HG03097 (cell line): ENCODE measurements at regions not wholly inside any gene's neighbourhood (a gene's known extent, or its start where the extent isn't known, plus 50 kb on each side); places are given as distances from the start of the nearest gene placed in this dataset.
"Not testable (repeated sequence)": the region's sequence is repeated elsewhere in the genome, so short reads cannot be mapped to it uniquely, and the experiment has no call there.

ENCODE experiments used
- ATAC-seq: cut with Tn5 transposase; IDR thresholded peaks from one replicate; pipeline ENCODE4 v1.9.1; 2021; ENCODE audit not compliant: unreplicated experiment, low FRiP score

DNA sequence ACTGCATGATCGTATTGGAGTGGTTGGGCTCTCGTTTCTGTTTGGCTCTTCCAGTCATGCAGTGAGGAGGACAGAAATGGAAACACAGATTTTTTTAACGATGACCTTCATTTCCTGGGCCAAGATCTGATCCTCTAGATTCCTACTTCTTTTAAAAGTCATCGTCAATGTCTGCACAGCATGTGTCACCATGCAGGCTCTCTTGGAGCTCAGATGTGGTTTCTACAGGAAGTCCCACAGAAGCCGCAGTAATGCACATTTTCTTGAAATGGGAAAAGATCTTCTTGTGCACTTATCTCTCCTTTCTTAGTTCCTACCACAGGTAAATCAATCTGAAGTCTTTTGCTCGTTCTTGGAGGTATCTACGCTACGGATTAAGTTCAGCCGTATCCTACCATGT is 626.9 kb downstream of the EFNB2 start:
- no peak for ATAC-seq

DNA sequence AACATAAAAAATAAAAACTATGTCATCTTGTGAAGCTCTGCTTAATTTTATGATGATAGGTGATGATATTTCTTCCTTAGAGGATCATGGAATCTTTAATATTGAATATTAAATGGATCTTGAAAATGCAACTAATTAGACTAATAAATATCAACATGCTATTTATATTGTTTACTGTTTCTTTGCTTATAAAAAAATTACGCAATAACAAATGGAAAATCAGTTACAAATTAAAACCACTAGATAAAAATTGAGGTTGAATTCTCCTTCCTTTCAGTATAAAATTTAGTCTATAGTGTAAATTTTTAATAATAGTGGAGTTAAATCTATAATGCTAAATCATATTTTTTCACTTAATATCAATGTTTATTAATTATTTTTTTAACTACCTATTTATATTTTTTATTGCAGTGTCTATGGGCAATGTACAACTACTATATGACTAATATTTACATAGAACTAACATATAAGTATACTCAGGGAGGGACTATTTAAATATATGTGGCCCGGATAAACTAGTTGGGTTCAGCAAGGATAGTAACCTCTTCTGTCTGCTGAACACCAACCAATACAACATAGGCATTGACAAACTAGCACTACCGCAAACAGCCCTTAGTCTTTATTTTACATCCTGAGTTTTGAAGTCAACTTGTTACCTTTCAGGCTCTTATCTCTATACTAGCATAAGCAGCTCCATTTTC is 628.0 kb downstream of the EFNB2 start:
- no peak for ATAC-seq

DNA sequence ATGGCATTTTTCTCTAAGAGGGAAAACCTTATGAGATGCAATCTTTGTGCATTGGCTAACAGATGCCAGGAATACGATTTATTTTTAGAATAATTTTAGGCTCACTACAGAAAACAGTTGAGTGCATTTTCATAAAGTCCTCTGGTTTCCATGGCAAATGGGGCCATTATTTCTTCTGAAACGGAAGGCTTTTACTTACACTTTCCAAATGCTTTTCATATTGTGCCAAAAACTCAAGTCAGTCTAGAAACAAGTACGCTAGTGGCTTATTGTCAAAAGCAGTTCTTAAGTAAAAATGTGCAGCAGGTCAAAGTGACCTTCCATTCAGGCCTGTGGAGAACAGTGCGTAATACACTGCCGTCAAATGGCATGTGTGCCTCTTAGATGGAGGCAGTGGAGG is 628.7 kb downstream of the EFNB2 start:
- no peak for ATAC-seq

DNA sequence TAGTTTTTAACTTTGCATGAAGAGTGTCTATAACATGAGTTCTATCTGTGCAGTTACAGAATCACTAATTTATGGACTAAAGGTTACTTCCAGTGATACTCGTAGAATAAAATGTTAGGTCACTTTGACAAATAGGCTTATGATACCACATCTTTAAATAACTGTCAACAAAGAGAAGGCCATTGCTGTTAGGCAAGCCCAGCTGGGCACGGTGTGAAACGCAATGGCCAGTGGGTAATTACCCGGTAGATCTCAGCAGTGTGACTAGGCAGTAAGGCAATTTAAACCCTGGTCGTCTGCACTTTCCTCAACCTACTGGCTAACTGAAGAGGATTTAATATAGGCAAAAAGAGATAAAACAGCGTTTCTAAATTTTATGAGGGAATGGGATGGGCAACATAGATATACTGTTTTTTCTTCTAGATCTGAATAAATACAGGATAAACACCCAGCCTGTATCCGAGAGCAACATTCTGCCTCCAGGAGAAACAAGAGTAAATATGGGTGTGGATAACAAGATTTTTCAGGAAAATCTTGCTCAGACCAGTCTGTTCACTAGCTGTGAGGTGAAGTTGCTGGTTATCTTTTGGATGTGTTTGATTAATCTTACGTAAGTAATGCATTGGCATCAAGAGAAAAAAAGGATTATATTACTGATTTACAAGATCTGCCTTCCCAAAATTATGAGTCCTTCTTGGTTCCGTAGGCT is 631.3 kb downstream of the EFNB2 start:
- ATAC-seq = no peak

DNA sequence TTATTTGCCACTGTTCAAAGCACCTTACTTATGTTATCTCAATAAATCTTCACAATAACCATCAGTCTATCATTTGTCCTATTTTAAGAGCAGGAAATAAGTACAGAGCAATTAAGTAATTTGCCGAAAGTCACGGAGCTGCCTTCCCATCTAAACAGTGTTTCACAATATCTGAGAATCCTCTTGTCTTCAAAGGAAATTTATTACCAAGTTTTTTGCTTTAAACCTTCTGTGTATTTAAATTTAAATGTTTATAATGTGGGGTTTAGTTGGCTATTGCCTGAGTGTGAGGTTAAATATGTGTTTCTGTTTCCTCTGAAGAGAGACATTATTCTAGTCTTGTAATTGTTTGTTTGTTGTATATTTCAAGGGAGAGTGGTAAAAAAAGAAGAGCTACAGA is 633.1 kb downstream of the EFNB2 start:
- no peak for ATAC-seq

DNA sequence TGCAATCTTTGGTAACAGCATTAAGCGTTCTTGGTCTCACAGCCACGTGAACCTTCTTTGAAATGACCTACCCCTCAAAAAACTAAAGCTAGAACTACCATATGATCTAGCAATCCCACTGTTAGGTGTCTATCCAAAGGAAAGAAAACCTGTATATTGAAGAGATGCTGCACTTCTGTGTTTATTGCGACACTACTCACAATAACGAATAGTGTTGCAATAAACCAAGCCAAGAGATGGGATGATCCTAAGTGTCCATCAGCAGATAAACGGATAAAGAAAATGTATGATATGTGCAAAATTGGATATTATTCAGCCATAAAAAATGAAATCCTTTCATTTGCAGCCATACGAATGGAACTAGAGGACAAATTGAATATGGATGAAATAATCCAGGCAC is 637.9 kb downstream of the EFNB2 start:
- ATAC-seq = no peak

DNA sequence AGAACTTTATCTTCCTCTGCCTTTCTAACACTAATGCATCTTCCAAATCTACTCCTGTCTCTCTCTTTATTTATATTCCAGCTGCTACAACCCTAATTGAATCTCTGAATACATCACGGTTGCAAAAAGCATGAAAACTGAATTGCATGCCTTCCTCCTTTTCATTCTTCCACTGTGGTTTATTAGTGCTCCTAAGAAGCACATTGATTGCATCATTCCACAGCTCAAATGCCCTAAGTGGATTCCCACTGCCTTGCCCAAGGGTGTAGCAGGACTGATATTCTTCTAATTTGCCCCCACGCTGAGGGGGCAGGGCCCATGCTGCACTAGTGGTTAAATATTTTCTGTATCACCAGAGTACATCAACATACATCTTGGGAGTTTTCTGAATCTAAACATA is 640.8 kb downstream of the EFNB2 start:
- no peak for ATAC-seq

DNA sequence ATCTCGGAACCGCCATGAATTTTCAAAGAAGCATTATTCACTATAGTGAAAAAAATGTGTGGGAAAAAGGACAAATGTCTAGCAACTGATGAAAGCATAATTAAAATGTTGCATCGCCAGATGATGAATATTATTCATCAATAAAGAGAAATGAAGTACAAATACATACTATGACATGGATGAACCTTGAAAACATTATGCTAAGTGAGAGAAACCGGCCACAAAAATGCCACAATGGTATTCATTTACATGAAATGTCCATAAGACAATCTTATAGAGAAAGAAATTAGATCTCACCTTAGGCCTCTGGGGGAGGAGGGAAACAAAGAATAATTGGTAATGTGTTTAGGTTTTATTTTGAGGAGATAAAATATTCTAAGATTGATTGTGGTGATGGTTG is 645.0 kb downstream of the EFNB2 start:
- no peak for ATAC-seq

DNA sequence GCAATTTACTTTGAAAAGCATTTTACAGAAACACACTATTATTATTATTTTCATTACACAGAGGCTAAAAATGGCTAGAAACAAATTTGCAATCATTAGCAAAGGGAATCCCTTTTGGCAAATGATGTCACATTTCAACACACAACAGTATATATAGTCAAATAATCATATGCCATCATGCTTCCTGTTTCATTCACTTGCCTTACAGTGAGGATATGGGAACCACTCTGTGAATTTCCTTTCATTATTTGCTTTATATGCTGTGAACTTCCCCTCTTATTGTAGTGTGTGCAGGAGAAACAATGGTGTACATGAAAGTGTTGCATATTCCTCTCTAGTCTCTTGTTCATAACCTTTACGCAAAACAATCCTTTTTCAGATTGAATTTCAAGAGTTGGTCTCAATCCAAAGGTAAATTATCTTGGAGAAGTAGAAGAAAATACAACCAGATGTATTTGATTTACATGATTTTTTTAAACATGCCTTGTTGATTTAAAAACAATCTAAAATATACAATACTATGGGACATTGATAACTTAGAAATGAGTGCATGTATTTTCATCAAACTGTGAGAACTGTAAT is 657.3 kb downstream of the EFNB2 start:
- no peak for ATAC-seq

DNA sequence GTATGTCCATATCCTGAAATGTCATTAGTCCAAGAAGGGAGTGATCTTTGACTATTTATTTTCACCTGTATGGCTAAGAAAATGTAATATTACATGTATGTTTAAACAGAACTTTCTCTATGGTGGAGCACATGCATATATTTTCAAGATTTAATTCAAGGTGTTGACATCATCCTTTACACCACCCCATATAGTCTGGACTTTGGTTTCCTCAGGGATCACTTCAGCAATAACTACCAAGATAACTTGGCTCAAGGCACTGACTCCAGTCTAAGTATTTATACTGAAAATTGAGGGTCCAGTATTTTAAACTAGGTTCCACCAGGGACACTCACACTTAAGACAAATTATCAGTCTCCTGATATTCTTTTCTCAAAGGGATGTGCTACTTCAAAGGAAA is 660.6 kb downstream of the EFNB2 start:
- no peak for ATAC-seq

DNA sequence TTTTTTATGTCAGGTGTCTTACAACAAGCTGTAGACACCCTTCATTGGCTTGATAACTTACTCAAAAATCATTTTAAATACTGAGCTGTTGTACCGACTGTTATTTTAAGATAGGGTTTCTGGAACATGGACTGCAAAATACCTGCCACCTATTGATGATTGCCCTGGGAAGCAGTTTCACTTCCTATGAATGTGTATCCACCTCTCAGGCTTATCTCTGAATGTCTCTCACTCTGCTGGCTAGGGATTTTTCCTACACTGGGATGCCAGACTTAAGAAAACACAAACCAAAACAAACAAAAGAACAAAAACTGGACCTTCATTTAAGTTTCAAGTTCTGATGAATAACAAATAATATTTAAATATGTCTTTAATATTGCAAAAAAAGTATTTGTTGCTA is 663.7 kb downstream of the EFNB2 start:
- ATAC-seq = no peak

DNA sequence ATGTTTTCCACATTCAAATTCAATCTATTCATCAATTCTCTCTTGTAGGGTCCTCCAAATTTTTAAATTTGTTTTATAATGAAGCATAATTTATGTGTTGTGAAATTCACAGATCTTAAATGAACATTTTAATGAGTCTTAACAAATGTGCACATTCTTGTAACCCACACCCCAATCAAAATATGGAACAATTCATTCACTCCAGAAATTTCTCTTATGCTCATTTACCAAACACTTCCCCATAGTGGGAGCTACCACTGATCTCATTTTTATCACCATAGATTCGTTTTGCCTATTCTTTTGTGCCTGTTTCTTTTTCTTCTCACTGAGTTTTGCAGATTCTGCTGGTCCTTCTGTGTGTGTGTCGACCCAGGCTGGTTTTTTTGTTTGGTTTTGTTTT is 664.1 kb downstream of the EFNB2 start:
- ATAC-seq = no peak

DNA sequence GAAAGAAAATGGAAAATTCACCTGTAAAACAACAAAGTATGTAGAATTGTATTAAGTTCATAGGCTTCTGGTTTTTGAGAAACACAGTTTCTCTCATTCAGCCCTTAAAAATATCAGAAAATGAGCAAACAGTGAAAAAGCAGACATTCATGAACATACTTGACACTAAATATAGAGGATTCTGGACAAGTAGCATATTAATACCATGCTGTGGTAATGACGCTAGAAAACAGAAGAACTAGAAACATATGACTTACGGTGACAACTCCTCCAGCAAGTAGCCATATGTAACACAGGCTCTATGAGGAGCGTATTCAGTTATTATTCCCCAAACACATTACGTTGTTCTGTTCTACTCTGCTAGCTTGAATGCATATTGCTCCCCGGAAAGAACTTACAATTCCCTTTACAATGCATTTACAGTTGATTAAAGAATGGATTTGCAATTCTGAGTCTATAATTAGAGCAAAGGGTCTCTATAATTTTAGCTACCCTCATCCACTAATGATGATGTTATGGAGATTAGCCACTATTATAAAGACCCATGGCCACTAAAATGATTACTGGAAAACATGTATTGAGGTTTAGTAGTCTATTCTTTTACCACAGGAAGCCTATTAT is 672.1 kb downstream of the EFNB2 start:
- no peak for ATAC-seq

DNA sequence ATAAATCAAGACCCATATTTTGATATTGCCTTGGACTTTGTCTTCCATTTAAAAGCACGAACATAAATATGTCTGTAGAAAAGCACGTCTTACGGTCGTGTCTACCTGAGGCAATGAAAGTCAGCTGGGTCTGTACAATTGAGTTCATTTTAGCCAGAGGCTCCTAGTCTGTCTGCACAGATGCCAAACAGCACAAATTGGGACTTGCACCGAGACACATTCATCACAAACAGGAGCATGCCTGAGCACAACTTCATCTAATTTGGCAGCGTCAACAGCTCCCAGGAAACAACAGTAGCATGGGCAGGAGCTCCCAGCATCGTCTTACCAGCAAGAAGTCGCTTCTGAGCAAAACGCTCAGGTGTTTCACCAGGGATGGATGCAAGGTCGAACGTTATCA is 687.0 kb downstream of the EFNB2 start:
- ATAC-seq = no peak

DNA sequence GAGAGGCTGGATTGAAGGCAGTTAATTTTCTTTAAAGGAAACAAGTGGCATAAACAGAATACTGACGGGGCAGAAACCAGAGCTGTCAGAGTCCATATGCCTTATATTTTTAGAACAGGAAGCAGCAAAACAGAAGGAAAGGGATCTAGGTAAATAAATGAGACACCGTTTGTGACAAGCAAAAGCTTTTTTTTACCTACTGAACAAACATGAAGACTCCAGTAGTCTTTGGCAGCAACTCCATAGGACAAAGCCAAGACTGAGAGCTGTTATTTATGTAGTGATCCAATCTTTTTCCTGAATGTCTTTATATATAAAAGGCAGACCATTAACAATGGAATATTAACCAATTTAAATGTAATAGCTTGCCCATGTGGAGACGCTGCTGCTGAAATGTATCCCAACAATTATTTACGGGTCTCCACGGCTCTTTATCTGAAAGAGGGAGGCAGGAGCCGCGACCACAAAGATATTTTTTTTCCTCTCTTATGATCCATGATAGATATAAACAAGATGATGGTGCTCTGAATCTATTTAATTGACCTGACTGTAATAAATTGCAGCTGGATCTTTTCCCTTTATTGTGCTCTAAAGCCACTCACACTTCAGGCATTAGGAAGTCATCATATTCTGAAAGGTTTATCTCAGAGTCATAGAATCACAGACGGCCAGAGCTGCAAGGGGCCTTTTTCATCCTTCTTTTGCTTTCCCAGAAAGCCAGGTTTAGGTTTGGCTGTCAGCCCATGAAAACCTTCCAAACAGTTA is 687.8 kb downstream of the EFNB2 start:
- ATAC-seq = no peak

DNA sequence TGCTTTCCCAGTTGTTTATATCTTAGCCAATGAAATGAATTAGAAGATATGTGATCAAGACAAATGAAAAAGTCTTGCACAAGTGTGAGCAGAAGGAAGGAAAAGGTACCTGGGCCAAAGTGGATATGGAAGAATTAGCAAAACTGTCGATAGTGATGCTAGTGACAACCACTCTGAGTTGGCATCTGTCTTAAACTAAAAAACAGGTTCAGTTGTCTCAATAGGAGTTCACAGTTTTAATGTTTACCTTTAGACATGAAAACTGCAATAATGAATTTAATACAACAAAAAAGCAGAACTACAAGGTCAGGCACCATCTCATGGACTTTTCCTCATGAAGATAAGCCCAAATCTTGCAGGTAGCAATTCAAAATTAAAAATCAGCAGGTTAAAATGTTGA is 688.5 kb downstream of the EFNB2 start:
- ATAC-seq = no peak

DNA sequence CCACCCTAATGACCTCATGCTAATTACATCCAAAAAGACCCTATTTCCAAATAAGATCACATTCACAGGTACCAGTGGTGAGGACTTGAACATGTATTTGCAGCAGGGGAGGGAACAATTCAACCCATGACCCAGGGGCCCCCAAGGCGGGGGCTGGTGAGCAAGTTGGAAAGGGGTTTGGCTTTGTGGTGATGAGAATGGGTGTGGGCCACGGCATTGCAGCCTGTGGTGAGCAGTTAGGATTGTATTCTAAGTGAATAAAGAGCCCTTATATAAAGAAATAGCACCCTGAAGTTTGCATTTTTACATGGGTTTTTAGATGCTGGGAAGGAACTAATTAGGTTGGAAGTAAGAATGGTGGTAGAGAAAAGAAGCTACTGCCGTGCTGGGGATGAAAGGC is 694.2 kb downstream of the EFNB2 start:
- no peak for ATAC-seq

DNA sequence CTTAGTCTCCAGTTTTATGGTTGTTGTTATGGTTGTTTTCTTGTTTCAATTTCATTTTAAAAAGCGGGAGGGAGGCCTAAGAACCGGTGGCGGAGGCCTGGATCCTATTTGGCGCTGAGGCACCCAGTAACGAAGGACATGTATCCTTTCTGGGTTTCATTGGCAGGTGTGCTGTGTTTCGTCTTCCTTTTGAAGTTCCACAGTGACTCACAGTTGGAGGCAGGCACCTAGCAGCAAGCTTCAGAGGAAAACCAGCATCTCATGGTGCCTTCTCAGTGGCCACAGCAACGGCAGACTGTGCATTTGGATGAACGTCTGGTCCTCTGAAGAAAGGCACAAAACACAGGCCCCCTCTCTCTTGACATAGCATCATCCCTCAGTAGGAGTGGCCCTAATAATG is 697.2 kb downstream of the EFNB2 start:
- no peak for ATAC-seq

DNA sequence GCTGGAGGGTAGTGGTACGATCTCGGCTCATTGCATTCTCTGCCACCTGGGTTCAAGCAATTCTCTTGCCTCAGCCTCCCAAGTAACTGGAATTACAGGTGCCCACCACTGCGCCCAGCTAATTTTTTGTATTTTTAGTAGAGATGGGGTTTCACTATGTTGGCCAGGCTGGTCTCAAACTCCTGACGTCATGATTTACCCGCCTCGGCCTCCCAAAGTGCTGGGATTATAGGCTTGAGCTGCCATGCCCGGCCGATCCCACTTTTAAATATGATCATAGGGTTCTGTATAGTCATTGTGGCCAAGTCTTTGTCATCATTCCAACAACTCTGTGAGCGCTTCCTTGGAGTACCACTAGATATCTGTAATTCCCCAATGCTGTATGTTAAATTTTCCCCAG is 698.2 kb downstream of the EFNB2 start:
- ATAC-seq = not testable (repeated sequence)

DNA sequence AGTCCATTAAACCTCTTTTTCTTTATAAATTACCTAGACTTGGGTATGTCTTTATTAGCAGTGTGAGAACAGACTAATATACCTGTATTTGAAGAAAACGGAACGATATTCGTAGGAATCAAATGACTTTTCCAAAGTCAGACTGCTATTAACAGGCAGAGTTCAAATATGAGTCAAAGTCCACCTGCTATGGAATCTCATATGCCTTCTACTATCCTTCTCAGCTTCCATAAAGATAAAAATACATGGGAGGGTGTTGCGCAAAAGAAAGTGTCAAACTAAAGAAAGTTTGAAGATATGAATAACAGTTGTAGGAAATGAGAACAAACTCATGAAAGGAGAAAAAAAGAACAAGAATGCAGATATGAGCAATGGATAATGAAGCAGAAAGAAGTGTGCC is 704.6 kb downstream of the EFNB2 start:
- ATAC-seq = no peak
